ENCODE measurements at regions not wholly inside any gene's neighbourhood (a gene's known extent, or its start where the extent isn't known, plus 50 kb on each side); places are given as distances from the start of the nearest gene placed in this dataset.

GRCh38 chr5:126354012-126354857 is 69.0 kb upstream of the GRAMD2B start:
- TF ChIP-seq, protein P1, sequence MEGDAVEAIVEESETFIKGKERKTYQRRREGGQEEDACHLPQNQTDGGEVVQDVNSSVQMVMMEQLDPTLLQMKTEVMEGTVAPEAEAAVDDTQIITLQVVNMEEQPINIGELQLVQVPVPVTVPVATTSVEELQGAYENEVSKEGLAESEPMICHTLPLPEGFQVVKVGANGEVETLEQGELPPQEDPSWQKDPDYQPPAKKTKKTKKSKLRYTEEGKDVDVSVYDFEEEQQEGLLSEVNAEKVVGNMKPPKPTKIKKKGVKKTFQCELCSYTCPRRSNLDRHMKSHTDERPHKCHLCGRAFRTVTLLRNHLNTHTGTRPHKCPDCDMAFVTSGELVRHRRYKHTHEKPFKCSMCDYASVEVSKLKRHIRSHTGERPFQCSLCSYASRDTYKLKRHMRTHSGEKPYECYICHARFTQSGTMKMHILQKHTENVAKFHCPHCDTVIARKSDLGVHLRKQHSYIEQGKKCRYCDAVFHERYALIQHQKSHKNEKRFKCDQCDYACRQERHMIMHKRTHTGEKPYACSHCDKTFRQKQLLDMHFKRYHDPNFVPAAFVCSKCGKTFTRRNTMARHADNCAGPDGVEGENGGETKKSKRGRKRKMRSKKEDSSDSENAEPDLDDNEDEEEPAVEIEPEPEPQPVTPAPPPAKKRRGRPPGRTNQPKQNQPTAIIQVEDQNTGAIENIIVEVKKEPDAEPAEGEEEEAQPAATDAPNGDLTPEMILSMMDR (IDR thresholded peaks at IDR 0.05): peak; percentile 26 to 82 (median 66)
- TF ChIP-seq POLR2A (IDR thresholded peaks at IDR 0.05): no peak
